ENCODE measurements at regions not wholly inside any gene's neighbourhood (a gene's known extent, or its start where the extent isn't known, plus 50 kb on each side); places are given as distances from the start of the nearest gene placed in this dataset.

DNA sequence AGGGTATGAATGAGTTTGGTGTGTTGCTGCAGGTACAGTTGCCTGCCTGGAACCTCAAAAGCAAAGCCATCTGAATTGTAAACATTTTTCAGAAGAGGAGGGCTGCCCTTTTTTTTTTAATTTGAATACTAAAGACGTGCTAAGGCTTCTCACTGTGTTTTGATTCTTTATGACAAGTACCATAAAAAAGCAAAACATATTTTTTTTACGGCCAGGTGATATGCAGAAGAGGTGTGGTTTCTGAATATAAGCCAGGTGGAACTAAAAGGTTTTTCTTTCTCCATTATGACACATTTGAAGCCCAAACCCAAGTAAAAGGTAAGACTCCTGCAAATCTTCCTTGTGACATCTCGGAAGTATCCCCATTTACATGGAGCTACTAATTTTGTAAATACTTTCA lies 246.3 kb downstream of the IRS1 start:
- DNase-seq (no peak), ATAC-seq (ENCODE audit: insufficient read depth, low read depth) (no peak)
- H3K36me3 ChIP-seq (ENCODE audit: insufficient read depth, low read length), result no peaks in the 10 kb centered on the region
- H3K9ac ChIP-seq (ENCODE audit: low read depth, low read length), result no peak overlapping the region
- no peaks in the 10 kb centered on the region for H3K4me1 ChIP-seq (ENCODE audit: insufficient read depth, low read length)
- H3K9me3 ChIP-seq (ENCODE audit: insufficient read depth, low read length, severe bottlenecking), result no peaks in the 10 kb centered on the region
- H3K4me2 ChIP-seq (ENCODE audit: insufficient read depth, low read length), result no peak overlapping the region
- H3K79me2 ChIP-seq (ENCODE audit: insufficient read depth, low read length), result no peaks in the 10 kb centered on the region
- no peaks in the 10 kb centered on the region for H3K27me3 ChIP-seq (ENCODE audit: insufficient read depth, low read length, poor library complexity)
- no peak overlapping the region for H2AFZ ChIP-seq (ENCODE audit: low read depth, low read length)
- H3K4me3 ChIP-seq (ENCODE audit: low read depth in 1 of 2, low read length in 2 of 2), result no peak overlapping the region
- TF ChIP-seq CTCF (IDR thresholded peaks at IDR 0.05; ENCODE audit: borderline replicate concordance, extremely low read depth, low read length, poor library complexity, severe bottlenecking), result no peak
- no peak for TF ChIP-seq EZH2 (IDR thresholded peaks at IDR 0.05; ENCODE audit: borderline replicate concordance, low read depth, low read length, severe bottlenecking)
- H4K20me1 ChIP-seq (ENCODE audit: insufficient read depth, low read length), result no peaks in the 10 kb centered on the region
- H3K27ac ChIP-seq (ENCODE audit: low read length), result no peak overlapping the region

DNA sequence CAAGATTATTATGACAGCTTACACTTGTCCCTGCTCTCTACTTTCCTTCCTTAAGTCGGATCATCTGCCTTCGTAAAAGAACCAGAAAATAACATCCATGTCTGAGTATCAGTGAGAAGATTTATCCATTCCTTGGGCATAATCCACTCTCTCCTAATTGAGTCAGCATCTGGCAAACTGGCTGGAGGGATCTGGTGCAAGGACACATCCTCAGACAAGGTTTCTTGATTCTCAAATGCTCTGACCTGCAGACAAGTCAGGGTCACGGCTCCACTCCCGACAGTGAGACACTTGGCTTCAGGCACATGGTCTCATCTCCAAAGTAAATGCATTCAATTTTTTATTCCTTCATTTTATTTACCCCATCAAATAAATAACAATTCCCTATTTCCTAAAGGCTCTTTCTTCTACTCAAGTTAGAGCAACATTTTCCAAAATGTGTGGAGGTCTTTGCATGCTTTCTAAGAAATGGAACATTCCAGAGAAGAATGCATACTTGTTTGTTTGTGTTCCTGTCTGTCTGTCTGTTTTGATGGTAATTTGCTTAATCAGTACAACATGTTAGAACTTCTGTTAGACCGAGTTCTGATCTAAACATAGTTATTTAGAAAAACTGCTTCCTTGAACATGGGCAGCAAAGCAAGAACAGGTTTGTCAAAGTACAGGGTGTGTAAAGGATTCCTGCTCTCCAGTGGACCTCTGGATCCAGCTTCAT lies 246.9 kb downstream of the IRS1 start:
- ATAC-seq (ENCODE audit: insufficient read depth, low read depth), result no peak
- TF ChIP-seq CTCF (IDR thresholded peaks at IDR 0.05; ENCODE audit: borderline replicate concordance, extremely low read depth, low read length, poor library complexity, severe bottlenecking) (no peak), EZH2 (IDR thresholded peaks at IDR 0.05; ENCODE audit: borderline replicate concordance, low read depth, low read length, severe bottlenecking) (no peak)
- H3K4me1 ChIP-seq (ENCODE audit: insufficient read depth, low read length), result no peaks in the 10 kb centered on the region
- no peak overlapping the region for H2AFZ ChIP-seq (ENCODE audit: low read depth, low read length)
- no peaks in the 10 kb centered on the region for H3K27me3 ChIP-seq (ENCODE audit: insufficient read depth, low read length, poor library complexity)
- DNase-seq, result no peak
- H3K36me3 ChIP-seq (ENCODE audit: insufficient read depth, low read length), result no peaks in the 10 kb centered on the region
- no peaks in the 10 kb centered on the region for H3K9me3 ChIP-seq (ENCODE audit: insufficient read depth, low read length, severe bottlenecking)
- no peak overlapping the region for H3K4me3 ChIP-seq (ENCODE audit: low read depth in 1 of 2, low read length in 2 of 2)
- no peaks in the 10 kb centered on the region for H3K79me2 ChIP-seq (ENCODE audit: insufficient read depth, low read length)
- H3K27ac ChIP-seq (ENCODE audit: low read length), result no peak overlapping the region
- no peaks in the 10 kb centered on the region for H4K20me1 ChIP-seq (ENCODE audit: insufficient read depth, low read length)
- no peak overlapping the region for H3K9ac ChIP-seq (ENCODE audit: low read depth, low read length)
- H3K4me2 ChIP-seq (ENCODE audit: insufficient read depth, low read length), result no peak overlapping the region

DNA sequence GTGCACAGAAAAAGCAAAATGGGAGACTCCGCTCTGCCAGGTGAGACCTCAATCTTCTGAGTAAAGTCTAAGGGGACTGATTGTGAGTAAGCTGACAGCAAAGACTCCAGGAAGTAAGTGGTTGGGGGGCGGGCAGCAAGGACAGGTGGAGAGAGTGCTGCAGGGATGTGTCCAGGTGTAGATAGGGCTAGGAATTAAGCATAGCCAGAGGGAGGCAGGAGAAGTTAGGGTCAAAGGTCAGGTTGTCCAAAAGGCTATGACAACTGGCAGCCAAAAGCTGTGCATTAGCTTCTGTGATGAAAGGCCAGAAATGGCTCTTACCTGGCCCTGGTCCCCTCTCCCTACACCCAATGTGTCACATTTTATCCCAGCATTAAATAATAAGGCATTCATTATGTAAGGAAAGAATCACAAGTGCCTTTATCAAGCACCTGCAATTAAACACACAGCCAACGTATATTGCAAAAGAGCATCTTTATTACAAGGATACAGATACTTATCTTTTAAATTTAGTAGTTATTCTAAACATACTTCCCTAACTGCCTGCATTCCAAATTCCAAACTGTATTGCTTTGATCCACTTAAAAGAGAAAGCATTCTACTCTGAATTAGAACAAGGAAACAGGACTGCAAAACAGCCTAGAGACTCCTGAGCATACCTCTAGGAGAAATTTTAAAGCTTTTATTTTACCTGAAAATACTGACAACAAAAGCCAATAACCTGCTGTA lies 247.9 kb downstream of the IRS1 start:
- H4K20me1 ChIP-seq (ENCODE audit: insufficient read depth, low read length), result no peaks in the 10 kb centered on the region
- ATAC-seq (ENCODE audit: insufficient read depth, low read depth), result no peak
- TF ChIP-seq CTCF (IDR thresholded peaks at IDR 0.05; ENCODE audit: borderline replicate concordance, extremely low read depth, low read length, poor library complexity, severe bottlenecking) (no peak), EZH2 (IDR thresholded peaks at IDR 0.05; ENCODE audit: borderline replicate concordance, low read depth, low read length, severe bottlenecking) (no peak)
- no peak overlapping the region for H3K4me2 ChIP-seq (ENCODE audit: insufficient read depth, low read length)
- H3K79me2 ChIP-seq (ENCODE audit: insufficient read depth, low read length), result no peaks in the 10 kb centered on the region
- no peak overlapping the region for H3K4me3 ChIP-seq (ENCODE audit: low read depth in 1 of 2, low read length in 2 of 2)
- no peaks in the 10 kb centered on the region for H3K36me3 ChIP-seq (ENCODE audit: insufficient read depth, low read length)
- H3K27me3 ChIP-seq (ENCODE audit: insufficient read depth, low read length, poor library complexity), result no peaks in the 10 kb centered on the region
- no peaks in the 10 kb centered on the region for H3K4me1 ChIP-seq (ENCODE audit: insufficient read depth, low read length)
- no peak overlapping the region for H3K9ac ChIP-seq (ENCODE audit: low read depth, low read length)
- no peak overlapping the region for H3K27ac ChIP-seq (ENCODE audit: low read length)
- no peak for DNase-seq
- no peaks in the 10 kb centered on the region for H3K9me3 ChIP-seq (ENCODE audit: insufficient read depth, low read length, severe bottlenecking)
- H2AFZ ChIP-seq (ENCODE audit: low read depth, low read length), result no peak overlapping the region
